Fibroblast of pulmonary artery (primary cell): ENCODE measurements at regions not wholly inside any gene's neighbourhood (a gene's known extent, or its start where the extent isn't known, plus 50 kb on each side); places are given as distances from the start of the nearest gene placed in this dataset.

Experiments used
- DNase-seq: peaks from one replicate; pipeline ENCODE4 v3.0.0-alpha.2; 2010; ENCODE audit warnings: low read depth
- H3K4me3 ChIP-seq: replicated peaks from 2 replicates; pipeline ENCODE4 v1.5.1; 2011; ENCODE audit warnings: low read depth, mild to moderate bottlenecking, control low read depth, low read length, moderate library complexity
- TF ChIP-seq, protein P1 (sequence below): IDR thresholded peaks from 2 replicates; pipeline ENCODE4 v1.5.1; 2011; ENCODE audit warnings: mild to moderate bottlenecking, control low read depth, low read length, inconsistent platforms; ENCODE audit errors: missing control alignments

DNA sequence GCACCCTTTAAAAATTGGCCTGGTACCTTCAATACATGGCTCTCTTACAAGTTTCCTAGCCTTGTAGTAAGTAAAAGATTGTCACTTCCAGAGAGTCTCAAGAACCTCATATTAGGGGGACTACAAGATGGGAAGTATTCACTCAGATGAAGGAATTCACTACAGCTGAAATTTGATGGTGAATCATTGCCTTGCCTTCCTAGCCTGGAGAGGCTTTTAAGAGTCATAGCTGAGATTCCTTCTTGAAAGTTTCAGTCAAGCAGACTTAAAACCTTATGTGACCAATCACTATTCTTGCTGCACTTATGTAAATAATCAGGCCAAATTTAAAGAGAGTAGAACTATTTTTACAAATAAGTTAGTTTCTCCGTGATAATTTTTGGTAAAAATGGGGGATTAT lies 451.6 kb downstream of the TRHDE start:
- no peak for DNase-seq
- no peak overlapping the region for H3K4me3 ChIP-seq
- TF ChIP-seq, protein P1, sequence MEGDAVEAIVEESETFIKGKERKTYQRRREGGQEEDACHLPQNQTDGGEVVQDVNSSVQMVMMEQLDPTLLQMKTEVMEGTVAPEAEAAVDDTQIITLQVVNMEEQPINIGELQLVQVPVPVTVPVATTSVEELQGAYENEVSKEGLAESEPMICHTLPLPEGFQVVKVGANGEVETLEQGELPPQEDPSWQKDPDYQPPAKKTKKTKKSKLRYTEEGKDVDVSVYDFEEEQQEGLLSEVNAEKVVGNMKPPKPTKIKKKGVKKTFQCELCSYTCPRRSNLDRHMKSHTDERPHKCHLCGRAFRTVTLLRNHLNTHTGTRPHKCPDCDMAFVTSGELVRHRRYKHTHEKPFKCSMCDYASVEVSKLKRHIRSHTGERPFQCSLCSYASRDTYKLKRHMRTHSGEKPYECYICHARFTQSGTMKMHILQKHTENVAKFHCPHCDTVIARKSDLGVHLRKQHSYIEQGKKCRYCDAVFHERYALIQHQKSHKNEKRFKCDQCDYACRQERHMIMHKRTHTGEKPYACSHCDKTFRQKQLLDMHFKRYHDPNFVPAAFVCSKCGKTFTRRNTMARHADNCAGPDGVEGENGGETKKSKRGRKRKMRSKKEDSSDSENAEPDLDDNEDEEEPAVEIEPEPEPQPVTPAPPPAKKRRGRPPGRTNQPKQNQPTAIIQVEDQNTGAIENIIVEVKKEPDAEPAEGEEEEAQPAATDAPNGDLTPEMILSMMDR: no peak

DNA sequence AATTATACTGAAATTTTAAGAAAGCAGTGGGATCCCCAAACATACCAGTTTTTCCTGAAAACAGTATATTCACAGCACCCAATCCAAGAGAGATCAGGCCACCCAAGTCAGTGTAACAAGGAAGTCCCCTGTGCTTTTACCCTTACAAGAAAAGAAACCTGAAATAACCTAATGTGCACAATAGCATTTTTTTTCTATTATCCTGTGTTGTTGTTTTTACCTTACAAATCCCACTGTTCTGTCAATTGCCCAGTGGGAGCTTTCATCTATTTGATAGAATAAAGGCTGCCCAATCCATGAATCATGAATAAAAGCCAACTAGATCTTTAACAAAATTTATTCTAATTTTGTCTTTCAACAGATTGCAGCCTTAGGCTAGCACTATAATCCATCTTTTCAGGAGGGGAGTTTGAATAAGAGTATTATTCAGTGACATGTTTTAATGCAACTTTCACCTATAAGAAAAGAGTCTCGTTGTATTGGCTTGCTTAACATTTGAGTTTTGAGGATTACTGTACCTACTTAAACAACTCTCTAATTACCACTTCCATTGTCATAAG lies 457.4 kb downstream of the TRHDE start:
- TF ChIP-seq, protein P1: no peak
- no peak overlapping the region for H3K4me3 ChIP-seq
- DNase-seq: no peak

DNA sequence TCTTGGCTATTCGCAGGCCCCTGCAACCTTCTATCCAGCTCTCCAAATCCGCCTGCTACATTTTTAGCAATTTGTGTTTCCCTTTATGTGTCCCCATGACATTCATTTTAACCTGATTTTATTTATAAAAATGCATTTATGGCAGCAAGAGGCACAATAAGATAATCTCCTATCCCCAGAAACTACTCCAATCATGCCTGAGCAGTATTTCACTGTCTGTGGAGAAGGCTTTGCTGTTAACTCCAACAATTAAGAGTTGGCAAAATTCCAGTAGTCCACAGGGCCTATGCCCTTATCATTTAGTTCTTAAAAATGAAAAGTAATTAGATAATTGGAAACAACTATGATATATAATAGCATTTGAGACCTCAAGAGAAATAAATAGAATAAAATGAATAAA lies 462.4 kb downstream of the TRHDE start:
- DNase-seq: no peak
- TF ChIP-seq, protein P1: no peak
- no peak overlapping the region for H3K4me3 ChIP-seq

DNA sequence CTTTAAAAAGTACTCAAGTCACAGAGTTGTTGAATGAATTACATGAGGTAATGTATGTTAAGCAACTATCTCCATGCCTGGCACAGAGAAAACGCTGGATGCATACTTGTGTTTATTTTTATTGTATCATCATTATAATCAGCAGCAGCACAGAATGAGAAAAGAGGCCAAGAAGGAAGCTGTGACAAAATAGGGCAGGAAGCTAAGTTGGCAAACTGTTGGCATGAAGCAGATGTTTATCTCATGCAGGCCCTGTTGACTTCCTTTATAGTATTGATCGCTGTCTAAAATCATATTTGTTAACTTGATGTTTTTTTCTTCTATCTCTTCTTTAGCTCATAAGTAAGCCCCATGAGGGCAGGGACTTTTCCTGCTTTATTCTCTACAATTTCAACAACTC lies 466.6 kb downstream of the TRHDE start:
- TF ChIP-seq, protein P1: no peak
- H3K4me3 ChIP-seq: no peak overlapping the region
- no peak for DNase-seq

DNA sequence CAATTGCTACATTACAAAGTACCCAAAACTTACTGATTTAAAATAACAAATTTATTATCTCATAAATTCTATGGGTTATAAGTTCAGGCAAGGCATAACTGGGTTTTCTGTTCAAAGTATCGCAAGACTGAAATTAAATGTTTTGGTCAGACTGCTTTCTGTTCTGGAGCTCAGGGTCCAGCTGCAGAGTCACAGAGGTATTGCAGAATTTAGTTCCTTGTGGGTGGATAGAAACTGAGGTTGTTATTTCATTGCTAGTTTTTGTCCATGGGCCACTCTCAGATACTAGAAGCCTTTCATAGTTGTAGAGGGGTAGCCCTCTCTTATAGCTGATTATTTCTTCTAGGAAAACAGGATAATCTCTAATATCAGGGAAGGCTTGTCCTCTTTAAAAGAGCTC lies 467.9 kb downstream of the TRHDE start:
- no peak for DNase-seq
- no peak overlapping the region for H3K4me3 ChIP-seq
- TF ChIP-seq, protein P1: no peak

DNA sequence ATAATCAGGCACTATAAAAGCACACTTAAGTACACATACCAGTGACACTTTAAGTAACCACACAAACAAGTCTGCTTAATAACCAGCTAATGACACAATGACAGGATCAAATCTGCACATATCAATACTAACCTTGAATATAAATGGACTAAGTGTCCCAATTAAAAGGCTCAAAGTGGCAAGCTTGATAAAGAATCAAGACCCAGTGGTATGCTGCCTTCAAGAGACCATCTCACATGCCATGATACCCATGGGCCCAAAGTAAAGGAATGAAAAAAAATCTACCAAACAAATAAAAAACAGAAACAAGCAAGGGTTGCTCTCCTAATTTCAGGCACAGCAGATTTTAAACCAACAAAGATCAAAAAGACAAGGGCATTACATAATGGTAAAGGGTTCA lies 470.4 kb downstream of the TRHDE start:
- TF ChIP-seq, protein P1: no peak
- no peak for DNase-seq
- H3K4me3 ChIP-seq: no peak overlapping the region

DNA sequence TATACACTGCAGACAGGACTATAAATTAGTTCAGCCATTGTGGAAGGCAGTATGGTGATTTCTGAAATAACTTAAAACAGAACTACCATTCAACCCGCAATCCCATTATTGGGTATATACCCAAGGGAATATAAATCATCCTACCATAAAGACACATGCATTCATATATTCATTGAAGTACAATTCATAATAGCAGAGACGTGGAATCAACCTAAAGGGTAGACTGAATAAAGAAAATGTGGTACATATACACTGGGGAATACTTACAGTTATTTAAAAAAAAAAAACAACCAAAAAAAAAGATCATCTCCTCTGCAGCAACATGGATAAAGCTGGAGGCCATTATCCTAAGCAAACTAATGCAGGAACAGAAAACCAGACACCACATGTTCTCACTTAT lies 473.9 kb downstream of the TRHDE start:
- TF ChIP-seq, protein P1: no peak
- H3K4me3 ChIP-seq: no peak overlapping the region
- no peak for DNase-seq
